HG03575 (cell line): ENCODE measurements at regions not wholly inside any gene's neighbourhood (a gene's known extent, or its start where the extent isn't known, plus 50 kb on each side); places are given as distances from the start of the nearest gene placed in this dataset.

Source experiments
- ATAC-seq: cut with Tn5 transposase; IDR thresholded peaks from one replicate; pipeline ENCODE4 v1.9.1; 2021; ENCODE audit not compliant: unreplicated experiment, insufficient number of reproducible peaks, low FRiP score; ENCODE audit errors: extremely low read depth

DNA sequence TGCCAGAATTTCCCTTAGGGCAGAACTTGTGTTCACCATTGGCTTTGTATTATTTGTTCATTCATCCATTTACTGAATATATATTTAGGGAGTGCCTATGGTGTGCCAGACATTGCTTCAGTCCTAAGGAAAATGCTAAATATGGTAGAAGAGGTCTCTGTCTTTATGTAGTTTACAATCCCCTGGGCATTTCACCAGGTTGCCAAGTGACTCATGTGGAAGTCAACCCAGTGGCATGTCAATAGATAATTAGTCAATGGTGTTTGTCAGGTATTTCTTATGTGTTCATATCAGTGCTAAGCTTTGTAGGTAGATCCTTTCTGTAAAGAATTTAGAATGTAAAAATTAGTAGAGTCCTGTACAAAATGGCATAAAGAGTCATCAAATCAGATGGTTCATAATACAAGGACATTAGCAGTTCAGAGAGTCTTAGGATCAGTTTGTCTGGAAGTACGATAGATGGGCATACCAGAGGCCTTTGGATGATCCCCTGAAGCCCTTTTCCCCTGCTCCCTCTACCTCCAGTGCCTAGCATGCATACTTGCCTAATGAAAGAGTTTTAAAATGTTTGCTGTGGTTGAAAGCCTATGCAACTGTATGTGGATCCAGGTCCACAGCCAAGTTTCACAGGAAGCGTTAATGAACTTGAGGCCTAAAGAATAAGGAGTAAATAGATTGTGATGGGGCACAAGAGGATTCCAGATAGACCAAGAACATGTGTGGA is 58.5 kb upstream of the SESN3 start:
- no peak for ATAC-seq

DNA sequence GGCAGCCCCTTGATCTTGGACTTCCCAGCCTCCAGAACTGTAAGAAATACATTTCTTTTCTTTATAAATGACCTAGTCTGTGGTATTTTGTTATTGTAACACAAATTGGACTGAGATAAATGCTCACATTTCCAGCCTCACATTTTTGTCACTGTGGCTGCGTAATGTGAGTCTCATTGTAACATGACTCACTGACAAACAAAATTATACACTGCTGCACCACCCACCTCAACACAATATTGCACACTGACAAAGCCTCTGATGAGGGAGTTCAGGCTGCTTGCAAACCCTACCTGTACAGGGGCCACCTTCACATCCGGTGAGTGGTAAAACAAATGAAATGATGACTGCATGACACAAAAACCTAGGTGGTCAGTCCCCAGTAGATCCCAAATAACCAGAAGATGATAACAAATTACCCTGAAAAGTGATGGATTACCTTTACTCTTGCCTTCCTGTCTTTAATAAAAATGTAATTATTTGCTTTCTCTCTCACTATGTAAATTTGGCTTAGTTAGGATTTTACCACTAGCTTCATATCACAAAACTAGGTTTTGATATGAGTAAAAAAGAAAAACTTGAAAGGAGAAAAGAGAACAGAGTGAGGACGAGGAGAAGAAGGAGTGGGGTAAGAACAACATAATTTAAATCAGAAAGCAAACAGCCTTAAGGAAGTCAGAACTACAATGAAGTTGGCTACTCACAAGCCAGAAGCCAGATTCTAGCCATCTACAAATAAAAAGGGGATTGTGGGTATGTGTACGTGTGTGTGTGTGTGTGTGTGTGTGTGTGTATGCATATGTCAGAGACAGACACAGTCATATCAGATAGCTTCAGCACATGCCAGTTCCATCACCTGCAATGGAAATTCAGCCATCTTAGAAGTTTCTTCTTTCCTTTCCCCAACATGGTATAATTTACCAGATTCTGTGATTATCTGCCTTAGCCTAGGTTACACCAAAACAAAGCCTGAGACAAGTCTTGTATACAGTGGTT is 53.4 kb upstream of the SESN3 start:
- no peak for ATAC-seq

DNA sequence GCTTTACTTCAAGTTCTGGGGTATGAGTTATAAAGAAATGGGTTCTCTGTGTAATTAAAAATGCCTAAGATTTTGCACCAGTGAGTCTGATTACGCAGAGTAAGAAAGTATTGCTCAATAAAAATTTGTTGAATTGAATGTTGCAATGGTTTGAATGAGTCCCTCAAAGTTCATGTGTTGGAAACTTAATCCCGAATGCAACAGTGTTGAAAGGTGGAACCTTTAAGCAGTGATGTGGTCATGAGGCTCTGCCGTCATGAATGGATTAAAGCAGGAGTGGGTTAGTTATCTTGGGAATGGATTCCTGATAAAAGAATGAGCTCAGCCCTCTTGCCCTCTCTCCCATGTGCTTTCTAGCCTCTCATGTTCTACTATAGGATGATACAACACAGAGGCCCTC is 52.6 kb upstream of the SESN3 start:
- no peak for ATAC-seq

DNA sequence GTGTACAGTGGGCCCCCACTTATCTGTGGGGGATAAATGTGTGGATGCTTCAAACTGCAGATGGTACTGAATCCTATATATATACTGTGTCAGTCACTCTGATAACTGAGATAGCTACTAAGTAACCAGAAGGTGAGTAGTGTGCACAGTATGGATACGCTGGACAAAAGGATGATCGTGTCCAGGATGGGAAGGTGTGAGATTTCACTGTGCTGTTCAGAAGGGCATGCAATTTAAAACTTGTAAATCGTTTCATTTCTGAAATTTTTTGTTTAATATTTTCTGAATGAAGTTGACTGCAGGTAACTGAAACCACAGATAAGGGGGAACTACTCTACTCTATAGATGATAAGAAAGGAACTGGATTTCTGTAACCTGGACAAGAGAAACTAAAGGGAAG is 52.1 kb upstream of the SESN3 start:
- ATAC-seq, result no peak

DNA sequence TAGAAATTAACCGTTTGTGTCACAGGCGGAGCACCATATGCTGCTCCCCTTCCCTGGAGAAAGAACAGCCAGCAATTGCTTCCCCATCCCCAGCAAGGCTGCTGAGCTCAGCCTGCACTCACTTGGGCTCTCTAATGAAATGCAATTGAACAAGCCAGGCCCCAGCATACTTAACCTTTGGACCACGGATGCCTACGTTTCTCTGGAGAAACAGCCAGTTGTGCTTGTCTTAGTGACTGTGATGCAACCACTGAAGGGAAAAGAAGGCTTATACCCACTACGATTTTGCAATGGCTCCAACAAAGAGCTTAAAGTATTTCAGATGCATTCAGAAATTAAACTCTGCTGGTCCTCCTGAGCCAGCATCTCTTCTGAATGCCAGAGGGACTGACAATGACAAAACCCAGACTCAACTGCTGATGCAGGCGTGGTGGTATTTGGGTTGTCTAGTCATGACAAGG is 51.3 kb upstream of the SESN3 start:
- no peak for ATAC-seq
